Upper lobe of left lung (tissue), 4 donors: ENCODE measurements at regions not wholly inside any gene's neighbourhood (a gene's known extent, or its start where the extent isn't known, plus 50 kb on each side); places are given as distances from the start of the nearest gene placed in this dataset.

Source experiments
- CTCF ChIP-seq, 6 experiments: fragments of 450-650 bp in 4 of 6; fragments of 200-600 bp in 2 of 6; sonication (generic) in 2 of 6; IDR thresholded peaks; one replicate each; pipeline ENCODE4 v1.5.1; 2016 to 2019; ENCODE audit warnings: antibody characterized with exemption in 6 of 6
- EP300 ChIP-seq, 4 donors: sonication (generic); formaldehyde crosslinking; IDR thresholded peaks; one replicate each; pipeline ENCODE4 v1.5.1; 2017; ENCODE audit warnings: antibody characterized with exemption in 4 of 4, control low read depth in 2 of 4
- POLR2A ChIP-seq, 4 donors: fragments of 450-650 bp; IDR thresholded peaks; one replicate each; pipeline ENCODE4 v1.5.1; 2016 to 2017; ENCODE audit warnings: antibody characterized with exemption in 4 of 4, mild to moderate bottlenecking in 2 of 4
- POLR2AphosphoS5 ChIP-seq, 2 donors: sonication (generic); formaldehyde crosslinking; IDR thresholded peaks; one replicate each; pipeline ENCODE4 v1.5.1; 2017; ENCODE audit warnings: antibody characterized with exemption in 2 of 2

DNA sequence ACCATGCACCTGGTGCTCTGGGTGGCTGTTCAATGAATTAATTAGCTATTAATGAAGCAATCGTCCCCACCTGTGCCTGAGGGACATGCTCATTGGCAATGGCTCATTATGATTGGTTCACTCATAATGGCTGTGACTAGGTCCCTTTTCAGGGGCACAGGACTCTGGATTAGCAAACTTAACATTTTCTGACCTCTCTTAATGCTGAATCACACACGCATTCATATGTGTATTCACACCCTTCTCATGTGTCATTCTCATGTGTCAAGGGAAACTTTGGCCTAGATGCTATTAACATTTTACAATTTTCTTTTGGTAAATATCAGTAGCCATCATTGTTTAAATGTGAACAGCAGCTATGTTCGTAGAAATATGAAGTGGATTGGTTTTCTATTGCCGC, 98.9 kb upstream of the PMAIP1 start:
- TF ChIP-seq CTCF (IDR thresholded peaks at IDR 0.05) (no peak), POLR2A (IDR thresholded peaks at IDR 0.05) (no peak), EP300 (IDR thresholded peaks at IDR 0.05) (no peak), POLR2AphosphoS5 (IDR thresholded peaks at IDR 0.05) (no peak)
